Neural cell (in vitro differentiated cells): ENCODE measurements at regions not wholly inside any gene's neighbourhood (a gene's known extent, or its start where the extent isn't known, plus 50 kb on each side); places are given as distances from the start of the nearest gene placed in this dataset.

Experiments
- H2AFZ ChIP-seq: fragments of 200-600, 300-800 bp; sonication (generic), shearing (Covaris generic); 2 replicates; pipeline ENCODE4 v1.6.0; 2014; ENCODE audit warnings: low read depth, mild to moderate bottlenecking, antibody characterized with exemption, low read length, moderate library complexity
- H3F3A ChIP-seq: fragments of 200-600 bp; shearing (Covaris generic); 2 replicates; pipeline ENCODE4 v1.6.1; 2016; ENCODE audit warnings: mild to moderate bottlenecking, moderate library complexity, mixed read lengths, antibody characterized with exemption, low read length; ENCODE audit not compliant: insufficient read depth, poor library complexity, severe bottlenecking
- H3K27ac ChIP-seq: fragments of 200-600, 300-800 bp; sonication (generic), shearing (Covaris generic); 2 replicates; pipeline ENCODE4 v1.5.1; 2014; ENCODE audit warnings: mild to moderate bottlenecking, low read length, moderate library complexity
- H3K27me3 ChIP-seq: fragments of 300-800, 200-600 bp; sonication (generic), shearing (Covaris generic); 2 replicates; pipeline ENCODE4 v1.6.0; 2014; ENCODE audit warnings: mild to moderate bottlenecking, low read depth, low read length, moderate library complexity; ENCODE audit not compliant: insufficient read depth
- H3K36me3 ChIP-seq: fragments of 300-800, 200-600 bp; sonication (generic), shearing (Covaris generic); 2 replicates; pipeline ENCODE4 v1.5.1; 2014; ENCODE audit warnings: mild to moderate bottlenecking, antibody characterized with exemption, low read length, moderate library complexity; ENCODE audit not compliant: insufficient read depth
- H3K4me2 ChIP-seq: fragments of 300-800, 200-600 bp; sonication (generic), shearing (Covaris generic); 2 replicates; pipeline ENCODE4 v1.6.0; 2014; ENCODE audit warnings: mild to moderate bottlenecking, low read length
- H3K4me3 ChIP-seq: fragments of 300-800, 200-600 bp; sonication (generic), shearing (Covaris generic); 2 replicates; pipeline ENCODE4 v1.5.1; 2014; ENCODE audit warnings: mild to moderate bottlenecking, low read length, moderate library complexity
- H3K79me2 ChIP-seq: fragments of 200-600 bp; shearing (Covaris generic); replicated peaks from 2 replicates; pipeline ENCODE4 v1.6.0; 2014; ENCODE audit warnings: mild to moderate bottlenecking, low read length, moderate library complexity; ENCODE audit not compliant: insufficient read depth
- H3K9ac ChIP-seq: fragments of 300-800, 200-600 bp; sonication (generic), shearing (Covaris generic); 2 replicates; pipeline ENCODE4 v1.6.1; 2016; ENCODE audit warnings: mild to moderate bottlenecking, low read length, mixed read lengths
- H3K9me2 ChIP-seq: fragments of 200-600 bp; shearing (Covaris generic); 2 replicates; pipeline ENCODE4 v1.6.1; 2016; ENCODE audit warnings: mild to moderate bottlenecking, low read length, mixed read lengths; ENCODE audit not compliant: insufficient read depth
- H3K9me3 ChIP-seq: fragments of 200-600, 300-800 bp; sonication (generic), shearing (Covaris generic); 2 replicates; pipeline ENCODE4 v1.6.1; 2016; ENCODE audit warnings: mild to moderate bottlenecking, mixed run types, low read length, moderate library complexity, mixed read lengths
- H4K20me1 ChIP-seq: fragments of 200-600 bp; shearing (Covaris generic); 2 replicates; pipeline ENCODE4 v1.6.1; 2016; ENCODE audit warnings: mild to moderate bottlenecking, mixed run types; ENCODE audit not compliant: insufficient read depth
- EP300 ChIP-seq: fragments of 450-650 bp; conservative IDR thresholded peaks from 2 replicates; pipeline ENCODE4 v1.6.1; 2014; ENCODE audit warnings: antibody characterized with exemption, mild to moderate bottlenecking, moderate library complexity; ENCODE audit not compliant: poor library complexity, severe bottlenecking
- EZH2 ChIP-seq: fragments of 200-600, 300-800 bp; shearing (Covaris generic), sonication (generic); IDR thresholded peaks from 2 replicates; pipeline ENCODE4 v1.6.1; 2014; ENCODE audit warnings: antibody characterized with exemption, low read length, borderline replicate concordance, mild to moderate bottlenecking; ENCODE audit not compliant: insufficient read depth, poor library complexity, severe bottlenecking
- POLR2AphosphoS5 ChIP-seq: IDR thresholded peaks from 2 replicates; pipeline ENCODE4 v1.6.1; 2012
- RAD21 ChIP-seq: fragments of 450-650 bp; conservative IDR thresholded peaks from 2 replicates; pipeline ENCODE4 v1.6.1; 2014; ENCODE audit warnings: antibody characterized with exemption, mild to moderate bottlenecking, moderate library complexity
- SMC3 ChIP-seq: fragments of 450-650 bp; conservative IDR thresholded peaks from 2 replicates; pipeline ENCODE4 v1.6.1; 2014; ENCODE audit warnings: antibody characterized with exemption, mild to moderate bottlenecking, moderate library complexity; ENCODE audit not compliant: poor library complexity
- TAF1 ChIP-seq: IDR thresholded peaks from 2 replicates; pipeline ENCODE4 v1.6.1; 2012; ENCODE audit warnings: low read depth
- TF ChIP-seq, protein P1 (sequence below): IDR thresholded peaks from 2 replicates; pipeline ENCODE4 v1.6.1; 2012; ENCODE audit warnings: borderline replicate concordance

- no peak overlapping the region for H3K9ac ChIP-seq
- H3F3A ChIP-seq = no peaks in the 10 kb centered on the region
- H3K36me3 ChIP-seq = no peaks in the 10 kb centered on the region
- no peaks in the 10 kb centered on the region for H4K20me1 ChIP-seq
- H3K4me2 ChIP-seq = no peak overlapping the region
- no peak overlapping the region for H3K4me3 ChIP-seq
- H3K27ac ChIP-seq = no peak overlapping the region
- no peaks in the 10 kb centered on the region for H3K79me2 ChIP-seq
- H3K27me3 ChIP-seq = no peaks in the 10 kb centered on the region
- no peaks in the 10 kb centered on the region for H3K9me3 ChIP-seq
- H3K9me2 ChIP-seq = no peaks in the 10 kb centered on the region
- TF ChIP-seq RAD21 = no peak
- TF ChIP-seq EP300 = no peak
- no peak for TF ChIP-seq TAF1
- TF ChIP-seq EZH2 = no peak
- TF ChIP-seq, protein P1, sequence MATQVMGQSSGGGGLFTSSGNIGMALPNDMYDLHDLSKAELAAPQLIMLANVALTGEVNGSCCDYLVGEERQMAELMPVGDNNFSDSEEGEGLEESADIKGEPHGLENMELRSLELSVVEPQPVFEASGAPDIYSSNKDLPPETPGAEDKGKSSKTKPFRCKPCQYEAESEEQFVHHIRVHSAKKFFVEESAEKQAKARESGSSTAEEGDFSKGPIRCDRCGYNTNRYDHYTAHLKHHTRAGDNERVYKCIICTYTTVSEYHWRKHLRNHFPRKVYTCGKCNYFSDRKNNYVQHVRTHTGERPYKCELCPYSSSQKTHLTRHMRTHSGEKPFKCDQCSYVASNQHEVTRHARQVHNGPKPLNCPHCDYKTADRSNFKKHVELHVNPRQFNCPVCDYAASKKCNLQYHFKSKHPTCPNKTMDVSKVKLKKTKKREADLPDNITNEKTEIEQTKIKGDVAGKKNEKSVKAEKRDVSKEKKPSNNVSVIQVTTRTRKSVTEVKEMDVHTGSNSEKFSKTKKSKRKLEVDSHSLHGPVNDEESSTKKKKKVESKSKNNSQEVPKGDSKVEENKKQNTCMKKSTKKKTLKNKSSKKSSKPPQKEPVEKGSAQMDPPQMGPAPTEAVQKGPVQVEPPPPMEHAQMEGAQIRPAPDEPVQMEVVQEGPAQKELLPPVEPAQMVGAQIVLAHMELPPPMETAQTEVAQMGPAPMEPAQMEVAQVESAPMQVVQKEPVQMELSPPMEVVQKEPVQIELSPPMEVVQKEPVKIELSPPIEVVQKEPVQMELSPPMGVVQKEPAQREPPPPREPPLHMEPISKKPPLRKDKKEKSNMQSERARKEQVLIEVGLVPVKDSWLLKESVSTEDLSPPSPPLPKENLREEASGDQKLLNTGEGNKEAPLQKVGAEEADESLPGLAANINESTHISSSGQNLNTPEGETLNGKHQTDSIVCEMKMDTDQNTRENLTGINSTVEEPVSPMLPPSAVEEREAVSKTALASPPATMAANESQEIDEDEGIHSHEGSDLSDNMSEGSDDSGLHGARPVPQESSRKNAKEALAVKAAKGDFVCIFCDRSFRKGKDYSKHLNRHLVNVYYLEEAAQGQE = no peak
- TF ChIP-seq POLR2AphosphoS5 = no peak
- no peak overlapping the region for H2AFZ ChIP-seq
Observed at GRCh38 chr3:153577059-153577736, 415.2 kb downstream of the RAP2B start.

DNA sequence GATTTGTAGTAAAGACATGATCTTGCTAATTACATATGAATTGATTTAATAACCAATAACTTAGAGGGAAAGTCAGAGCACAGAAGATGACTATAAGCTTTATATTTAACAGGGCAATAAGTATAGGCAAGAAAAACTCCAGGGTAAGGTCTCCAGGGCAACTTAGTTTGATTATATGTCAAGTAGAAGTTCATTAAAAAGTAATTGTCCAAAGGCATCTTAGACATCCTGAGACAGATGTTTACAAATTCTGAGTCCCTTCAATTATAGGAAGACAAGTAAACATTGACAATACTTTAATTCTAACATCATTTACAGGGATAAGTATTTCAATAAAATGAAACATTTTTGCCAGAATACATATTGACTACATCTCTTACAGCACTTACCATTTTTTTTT lies 416.0 kb downstream of the RAP2B start:
- no peak overlapping the region for H3K4me3 ChIP-seq
- H3K9me2 ChIP-seq = no peaks in the 10 kb centered on the region
- no peaks in the 10 kb centered on the region for H3K27me3 ChIP-seq
- no peaks in the 10 kb centered on the region for H3K36me3 ChIP-seq
- H2AFZ ChIP-seq = no peak overlapping the region
- no peak for TF ChIP-seq SMC3
- no peak overlapping the region for H3K4me2 ChIP-seq
- H3K9me3 ChIP-seq = no peaks in the 10 kb centered on the region
- H3K79me2 ChIP-seq = no peaks in the 10 kb centered on the region
- H3F3A ChIP-seq = no peaks in the 10 kb centered on the region
- no peaks in the 10 kb centered on the region for H4K20me1 ChIP-seq
- H3K9ac ChIP-seq = no peak overlapping the region
- no peak overlapping the region for H3K27ac ChIP-seq

DNA sequence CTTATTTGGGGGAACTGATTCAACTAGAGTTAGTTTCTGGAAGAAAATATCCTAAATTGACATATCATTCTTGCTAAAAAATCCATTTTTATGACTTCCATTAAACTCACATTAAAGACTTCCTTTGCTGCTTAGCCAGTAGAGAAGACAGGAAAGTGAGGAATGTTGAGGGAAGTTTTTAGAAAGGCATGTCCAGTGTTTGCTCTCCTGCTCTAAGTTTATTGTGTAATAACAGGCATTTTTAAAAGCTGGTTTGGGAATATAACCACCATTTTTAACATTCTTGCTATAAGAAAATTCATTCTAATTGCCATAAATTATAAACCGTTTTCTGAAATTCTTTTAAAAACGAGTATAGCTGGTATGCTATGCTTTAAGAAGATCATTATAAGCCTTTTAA lies 428.0 kb downstream of the RAP2B start:
- H4K20me1 ChIP-seq = no peaks in the 10 kb centered on the region
- H3K9me2 ChIP-seq = no peaks in the 10 kb centered on the region
- H3K79me2 ChIP-seq = no peaks in the 10 kb centered on the region
- TF ChIP-seq TAF1 (no peak), SMC3 (no peak)
- no peak overlapping the region for H3K4me3 ChIP-seq
- H3K9ac ChIP-seq = no peak overlapping the region
- no peaks in the 10 kb centered on the region for H3K9me3 ChIP-seq
- H3K4me2 ChIP-seq = no peak overlapping the region
- H2AFZ ChIP-seq = no peak overlapping the region
- no peaks in the 10 kb centered on the region for H3F3A ChIP-seq
- H3K27ac ChIP-seq = no peak overlapping the region
- no peaks in the 10 kb centered on the region for H3K27me3 ChIP-seq
- no peaks in the 10 kb centered on the region for H3K36me3 ChIP-seq
